ENCODE measurements at regions not wholly inside any gene's neighbourhood (a gene's known extent, or its start where the extent isn't known, plus 50 kb on each side); places are given as distances from the start of the nearest gene placed in this dataset.

DNA sequence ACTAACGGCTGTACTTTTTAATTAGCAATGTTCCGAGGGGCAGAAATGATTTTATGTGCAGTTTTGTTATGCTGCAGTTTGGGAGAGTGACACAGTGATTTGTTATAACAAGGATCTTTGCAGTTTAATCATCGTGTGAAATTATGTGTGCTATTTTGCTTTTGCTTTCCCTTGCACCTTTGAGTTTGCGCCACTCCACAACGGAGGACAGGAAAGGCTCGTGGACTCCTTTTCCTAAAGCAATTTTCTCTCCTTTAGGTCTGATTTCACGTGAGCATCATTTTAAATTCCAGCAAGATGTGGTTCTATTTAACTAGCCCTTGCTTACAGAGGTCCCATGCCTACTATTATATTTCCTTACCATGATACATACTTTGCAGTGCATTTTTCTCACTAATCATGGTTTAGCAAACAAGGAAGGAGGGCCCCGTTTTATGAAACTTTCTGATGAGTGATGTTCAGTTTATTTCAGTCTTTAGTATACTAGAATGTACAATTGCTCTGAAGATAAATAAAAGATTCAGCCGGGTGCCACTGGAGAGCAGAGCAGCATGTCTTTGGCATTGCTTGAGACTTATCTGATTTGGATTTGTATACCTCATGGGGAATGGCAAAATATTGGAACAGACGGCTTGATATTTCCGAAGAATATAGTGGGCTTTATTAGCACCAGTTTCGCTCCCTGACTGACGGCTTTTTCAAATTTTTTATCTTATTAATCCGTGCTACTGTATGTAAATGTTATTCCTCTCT lies 528.2 kb upstream of the FANCL start:
- Histone ChIP-seq H3K4me1 (ENCODE audit: control insufficient read depth, insufficient read depth, low read length) (no peaks in the 10 kb centered on the region), H2AFZ (ENCODE audit: control insufficient read depth, low read depth, low read length) (no peak overlapping the region), H3K9ac (ENCODE audit: control insufficient read depth, insufficient read depth, low read length) (no peak overlapping the region), H3K9me3 (replicated peaks; ENCODE audit: control insufficient read depth, insufficient read depth, low read length) (no peaks in the 10 kb centered on the region), H3K27ac (ENCODE audit: control insufficient read depth, insufficient read depth) (no peak overlapping the region), H3K36me3 (ENCODE audit: control insufficient read depth in 2 of 2, insufficient read depth in 2 of 2, low read length in 1 of 2) (no peaks in the 10 kb centered on the region), H3K79me2 (ENCODE audit: control insufficient read depth, insufficient read depth, low read length) (no peaks in the 10 kb centered on the region), H4K20me1 (ENCODE audit: control insufficient read depth, insufficient read depth) (no peaks in the 10 kb centered on the region), H3K4me2 (ENCODE audit: control insufficient read depth, insufficient read depth) (no peak overlapping the region), H3K4me3 (no peak overlapping the region), H3K27me3 (replicated peaks in 1 of 2; ENCODE audit: control insufficient read depth in 2 of 2, insufficient read depth in 2 of 2, low read length in 1 of 2) (peaks cover 0 to 2% of the 10 kb centered on the region in 2 experiments; a peak in 2 of 4 replicates)
- ChIA-PET POLR2A (no interaction called here), SMC1A (ENCODE audit: uncharacterized antibody, unreplicated experiment) (no interaction called here), CTCF (no interaction called here), RAD21 (ENCODE audit: unreplicated experiment) (no interaction called here)
- intact Hi-C loops (cut with micrococcal nuclease; ENCODE audit: unreplicated experiment) = loop anchor here (10.0 kb wide), 3 partner anchors 864 to 1816 kb away; partner anchors contain the start of gene BCL11A
- FAIRE-seq (no peak), DNase-seq (ENCODE audit: low read depth, low spot score) (no peak), ATAC-seq (no peak)
- in situ Hi-C loops (cut with MboI) = loop anchor here (25.0 kb wide), 1 partner anchor 1818 kb away; no protein-coding TSS in a partner anchor
- TF ChIP-seq NFIC (IDR thresholded peaks at IDR 0.05; ENCODE audit: low read depth, low read length) (no peak), ZNF622 (IDR thresholded peaks at IDR 0.05) (no peak), ZNF24 (IDR thresholded peaks at IDR 0.05) (no peak), SUPT20H (IDR thresholded peaks at IDR 0.05; ENCODE audit: borderline replicate concordance, control insufficient read depth, low read depth, low read length) (no peak), CHD1 (IDR thresholded peaks at IDR 0.05; ENCODE audit: low read depth, low read length) (no peak), YY1 (IDR thresholded peaks at IDR 0.05; ENCODE audit: low read depth, low read length) (no peak), STAT3 (IDR thresholded peaks at IDR 0.05; ENCODE audit: low read depth, low read length) (no peak), FOXM1 (IDR thresholded peaks at IDR 0.05; ENCODE audit: low read depth, low read length) (no peak), RBBP5 (conservative IDR thresholded peaks at IDR 0.05) (no peak), SIN3A (IDR thresholded peaks at IDR 0.05; ENCODE audit: low read depth, low read length) (no peak), ZBED1 (IDR thresholded peaks at IDR 0.05; ENCODE audit: borderline replicate concordance) (no peak), JUNB (IDR thresholded peaks at IDR 0.05) (no peak)
- TF ChIP-seq, protein P1, sequence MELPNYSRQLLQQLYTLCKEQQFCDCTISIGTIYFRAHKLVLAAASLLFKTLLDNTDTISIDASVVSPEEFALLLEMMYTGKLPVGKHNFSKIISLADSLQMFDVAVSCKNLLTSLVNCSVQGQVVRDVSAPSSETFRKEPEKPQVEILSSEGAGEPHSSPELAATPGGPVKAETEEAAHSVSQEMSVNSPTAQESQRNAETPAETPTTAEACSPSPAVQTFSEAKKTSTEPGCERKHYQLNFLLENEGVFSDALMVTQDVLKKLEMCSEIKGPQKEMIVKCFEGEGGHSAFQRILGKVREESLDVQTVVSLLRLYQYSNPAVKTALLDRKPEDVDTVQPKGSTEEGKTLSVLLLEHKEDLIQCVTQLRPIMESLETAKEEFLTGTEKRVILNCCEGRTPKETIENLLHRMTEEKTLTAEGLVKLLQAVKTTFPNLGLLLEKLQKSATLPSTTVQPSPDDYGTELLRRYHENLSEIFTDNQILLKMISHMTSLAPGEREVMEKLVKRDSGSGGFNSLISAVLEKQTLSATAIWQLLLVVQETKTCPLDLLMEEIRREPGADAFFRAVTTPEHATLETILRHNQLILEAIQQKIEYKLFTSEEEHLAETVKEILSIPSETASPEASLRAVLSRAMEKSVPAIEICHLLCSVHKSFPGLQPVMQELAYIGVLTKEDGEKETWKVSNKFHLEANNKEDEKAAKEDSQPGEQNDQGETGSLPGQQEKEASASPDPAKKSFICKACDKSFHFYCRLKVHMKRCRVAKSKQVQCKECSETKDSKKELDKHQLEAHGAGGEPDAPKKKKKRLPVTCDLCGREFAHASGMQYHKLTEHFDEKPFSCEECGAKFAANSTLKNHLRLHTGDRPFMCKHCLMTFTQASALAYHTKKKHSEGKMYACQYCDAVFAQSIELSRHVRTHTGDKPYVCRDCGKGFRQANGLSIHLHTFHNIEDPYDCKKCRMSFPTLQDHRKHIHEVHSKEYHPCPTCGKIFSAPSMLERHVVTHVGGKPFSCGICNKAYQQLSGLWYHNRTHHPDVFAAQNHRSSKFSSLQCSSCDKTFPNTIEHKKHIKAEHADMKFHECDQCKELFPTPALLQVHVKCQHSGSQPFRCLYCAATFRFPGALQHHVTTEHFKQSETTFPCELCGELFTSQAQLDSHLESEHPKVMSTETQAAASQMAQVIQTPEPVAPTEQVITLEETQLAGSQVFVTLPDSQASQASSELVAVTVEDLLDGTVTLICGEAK (IDR thresholded peaks at IDR 0.05; ENCODE audit: borderline replicate concordance) = no peak
- TF ChIP-seq, protein P2, sequence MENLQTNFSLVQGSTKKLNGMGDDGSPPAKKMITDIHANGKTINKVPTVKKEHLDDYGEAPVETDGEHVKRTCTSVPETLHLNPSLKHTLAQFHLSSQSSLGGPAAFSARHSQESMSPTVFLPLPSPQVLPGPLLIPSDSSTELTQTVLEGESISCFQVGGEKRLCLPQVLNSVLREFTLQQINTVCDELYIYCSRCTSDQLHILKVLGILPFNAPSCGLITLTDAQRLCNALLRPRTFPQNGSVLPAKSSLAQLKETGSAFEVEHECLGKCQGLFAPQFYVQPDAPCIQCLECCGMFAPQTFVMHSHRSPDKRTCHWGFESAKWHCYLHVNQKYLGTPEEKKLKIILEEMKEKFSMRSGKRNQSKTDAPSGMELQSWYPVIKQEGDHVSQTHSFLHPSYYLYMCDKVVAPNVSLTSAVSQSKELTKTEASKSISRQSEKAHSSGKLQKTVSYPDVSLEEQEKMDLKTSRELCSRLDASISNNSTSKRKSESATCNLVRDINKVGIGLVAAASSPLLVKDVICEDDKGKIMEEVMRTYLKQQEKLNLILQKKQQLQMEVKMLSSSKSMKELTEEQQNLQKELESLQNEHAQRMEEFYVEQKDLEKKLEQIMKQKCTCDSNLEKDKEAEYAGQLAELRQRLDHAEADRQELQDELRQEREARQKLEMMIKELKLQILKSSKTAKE (IDR thresholded peaks at IDR 0.05; ENCODE audit: low read depth, poor library complexity, severe bottlenecking) = no peak
- WGBS (ENCODE audit: insufficient coverage, insufficient replicate concordance, low lambda C conversion rate, missing lambda C conversion rate) = 26% methylated on average over 14 of the region's 14 CpGs
- BruUV-seq (replicated peaks) = no TSS peak

All from GM12878 (cell line).